ENCODE measurements at regions not wholly inside any gene's neighbourhood (a gene's known extent, or its start where the extent isn't known, plus 50 kb on each side); places are given as distances from the start of the nearest gene placed in this dataset.

DNA sequence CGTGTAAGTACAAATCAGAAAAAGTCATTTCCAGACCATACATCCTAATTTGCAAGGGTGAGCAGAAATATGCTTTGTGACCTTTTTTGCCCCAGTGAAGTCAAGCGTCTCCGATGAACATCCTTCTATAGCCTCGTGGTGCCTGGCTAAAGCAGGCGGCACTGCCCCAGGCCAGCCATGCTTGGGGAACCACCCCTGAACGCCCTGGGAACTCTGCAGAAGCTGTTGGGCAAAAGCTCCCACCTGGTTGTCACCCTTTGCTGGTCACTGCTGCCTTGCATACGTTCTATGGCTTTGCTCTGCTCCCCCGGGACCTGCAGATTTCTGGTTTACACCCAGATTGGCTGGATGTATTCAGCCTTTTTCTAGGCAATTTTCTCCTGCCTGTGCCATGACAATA lies 256.4 kb downstream of the SS18 start:
- TF ChIP-seq, protein P1, sequence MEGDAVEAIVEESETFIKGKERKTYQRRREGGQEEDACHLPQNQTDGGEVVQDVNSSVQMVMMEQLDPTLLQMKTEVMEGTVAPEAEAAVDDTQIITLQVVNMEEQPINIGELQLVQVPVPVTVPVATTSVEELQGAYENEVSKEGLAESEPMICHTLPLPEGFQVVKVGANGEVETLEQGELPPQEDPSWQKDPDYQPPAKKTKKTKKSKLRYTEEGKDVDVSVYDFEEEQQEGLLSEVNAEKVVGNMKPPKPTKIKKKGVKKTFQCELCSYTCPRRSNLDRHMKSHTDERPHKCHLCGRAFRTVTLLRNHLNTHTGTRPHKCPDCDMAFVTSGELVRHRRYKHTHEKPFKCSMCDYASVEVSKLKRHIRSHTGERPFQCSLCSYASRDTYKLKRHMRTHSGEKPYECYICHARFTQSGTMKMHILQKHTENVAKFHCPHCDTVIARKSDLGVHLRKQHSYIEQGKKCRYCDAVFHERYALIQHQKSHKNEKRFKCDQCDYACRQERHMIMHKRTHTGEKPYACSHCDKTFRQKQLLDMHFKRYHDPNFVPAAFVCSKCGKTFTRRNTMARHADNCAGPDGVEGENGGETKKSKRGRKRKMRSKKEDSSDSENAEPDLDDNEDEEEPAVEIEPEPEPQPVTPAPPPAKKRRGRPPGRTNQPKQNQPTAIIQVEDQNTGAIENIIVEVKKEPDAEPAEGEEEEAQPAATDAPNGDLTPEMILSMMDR (IDR thresholded peaks at IDR 0.05; ENCODE audit: borderline replicate concordance, extremely low read depth, low read length, poor library complexity, severe bottlenecking): no peak
- no peak for TF ChIP-seq EZH2 (IDR thresholded peaks at IDR 0.05; ENCODE audit: borderline replicate concordance, low read depth, low read length, severe bottlenecking)
